ENCODE measurements at regions not wholly inside any gene's neighbourhood (a gene's known extent, or its start where the extent isn't known, plus 50 kb on each side); places are given as distances from the start of the nearest gene placed in this dataset.

GRCh38 chr1:224846119-224846907 lies 83.2 kb upstream of the DNAH14 start:
- no peak for DNase-seq (ENCODE audit: low spot score)

- no peak for DNase-seq (ENCODE audit: low spot score)
Measured at GRCh38 chr1:224850446-224850845, 79.0 kb upstream of the DNAH14 start.

- DNase-seq (ENCODE audit: low spot score) = peak; percentile 47
Measured at GRCh38 chr1:224851210-224851847, 78.1 kb upstream of the DNAH14 start.

GRCh38 chr1:224851848-224852261 lies 77.6 kb upstream of the DNAH14 start:
- DNase-seq (ENCODE audit: low spot score) = no peak

GRCh38 chr1:224852901-224853568 lies 76.4 kb upstream of the DNAH14 start:
- DNase-seq (ENCODE audit: low spot score) = no peak

- no peak for DNase-seq (ENCODE audit: low spot score)
Measured at GRCh38 chr1:224856973-224857372, 72.5 kb upstream of the DNAH14 start.

- DNase-seq (ENCODE audit: low spot score) = no peak
Measured at GRCh38 chr1:224859651-224860050, 69.8 kb upstream of the DNAH14 start.

GRCh38 chr1:224860488-224861338 lies 68.8 kb upstream of the DNAH14 start:
- DNase-seq (ENCODE audit: low spot score) = no peak

GRCh38 chr1:224861339-224861716 lies 68.1 kb upstream of the DNAH14 start:
- DNase-seq (ENCODE audit: low spot score) = no peak

- DNase-seq (ENCODE audit: low spot score) = no peak
Measured at GRCh38 chr1:224863486-224863885, 66.0 kb upstream of the DNAH14 start.

- DNase-seq (ENCODE audit: low spot score) = no peak
Measured at GRCh38 chr1:224864006-224864405, 65.5 kb upstream of the DNAH14 start.

GRCh38 chr1:224865510-224865909 lies 64.0 kb upstream of the DNAH14 start:
- DNase-seq (ENCODE audit: low spot score) = no peak

- no peak for DNase-seq (ENCODE audit: low spot score)
Measured at GRCh38 chr1:224866940-224867339, 62.5 kb upstream of the DNAH14 start.

- DNase-seq (ENCODE audit: low spot score) = no peak
Measured at GRCh38 chr1:224867715-224868114, 61.8 kb upstream of the DNAH14 start.

GRCh38 chr1:224872832-224873433 lies 56.5 kb upstream of the DNAH14 start:
- no peak for DNase-seq (ENCODE audit: low spot score)

GRCh38 chr1:224873434-224874369 lies 55.8 kb upstream of the DNAH14 start:
- no peak for DNase-seq (ENCODE audit: low spot score)

- no peak for DNase-seq (ENCODE audit: low spot score)
Measured at GRCh38 chr1:224874775-224875174, 54.7 kb upstream of the DNAH14 start.

- no peak for DNase-seq (ENCODE audit: low spot score)
Measured at GRCh38 chr1:224879162-224879803, 50.2 kb upstream of the DNAH14 start.
